ENCODE measurements at regions not wholly inside any gene's neighbourhood (a gene's known extent, or its start where the extent isn't known, plus 50 kb on each side); places are given as distances from the start of the nearest gene placed in this dataset.

DNA sequence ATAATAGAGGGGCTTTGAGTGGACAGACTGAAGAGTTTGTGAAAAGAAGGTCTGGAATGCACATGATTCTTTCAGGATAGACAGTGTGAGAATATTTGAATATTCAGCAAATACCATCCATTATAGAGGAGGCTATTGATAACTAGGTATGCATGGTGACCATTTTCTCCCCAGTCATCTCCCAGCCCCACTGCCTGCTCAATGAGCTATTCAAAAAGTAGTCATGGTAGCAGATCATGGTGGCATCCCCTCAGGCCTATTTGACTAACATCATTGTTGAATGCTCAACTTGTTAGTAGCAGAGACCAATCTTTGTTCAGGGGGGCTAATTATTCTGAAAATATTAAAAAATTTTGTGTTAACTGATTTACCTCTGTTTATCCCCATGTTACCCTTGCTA, 311.6 kb downstream of the S1PR1 start:
- no peak for TF ChIP-seq LEF1 (IDR thresholded peaks at IDR 0.05; ENCODE audit: borderline replicate concordance)
- no peak for TF ChIP-seq BHLHE40 (IDR thresholded peaks at IDR 0.05; ENCODE audit: borderline replicate concordance)
- no peak for TF ChIP-seq L3MBTL2 (conservative IDR thresholded peaks at IDR 0.05)
- TF ChIP-seq FOXM1 (IDR thresholded peaks at IDR 0.05; ENCODE audit: borderline replicate concordance), result no peak
- no peak for TF ChIP-seq ZNF384 (IDR thresholded peaks at IDR 0.05)
- TF ChIP-seq HDGF (IDR thresholded peaks at IDR 0.05; ENCODE audit: borderline replicate concordance), result no peak
- TF ChIP-seq, protein P1, sequence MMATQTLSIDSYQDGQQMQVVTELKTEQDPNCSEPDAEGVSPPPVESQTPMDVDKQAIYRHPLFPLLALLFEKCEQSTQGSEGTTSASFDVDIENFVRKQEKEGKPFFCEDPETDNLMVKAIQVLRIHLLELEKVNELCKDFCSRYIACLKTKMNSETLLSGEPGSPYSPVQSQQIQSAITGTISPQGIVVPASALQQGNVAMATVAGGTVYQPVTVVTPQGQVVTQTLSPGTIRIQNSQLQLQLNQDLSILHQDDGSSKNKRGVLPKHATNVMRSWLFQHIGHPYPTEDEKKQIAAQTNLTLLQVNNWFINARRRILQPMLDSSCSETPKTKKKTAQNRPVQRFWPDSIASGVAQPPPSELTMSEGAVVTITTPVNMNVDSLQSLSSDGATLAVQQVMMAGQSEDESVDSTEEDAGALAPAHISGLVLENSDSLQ (IDR thresholded peaks at IDR 0.05), result no peak
- TF ChIP-seq ARNT (IDR thresholded peaks at IDR 0.05), result no peak
- TF ChIP-seq NFRKB (IDR thresholded peaks at IDR 0.05), result no peak
- TF ChIP-seq SUZ12 (IDR thresholded peaks at IDR 0.05), result no peak
- no peak for TF ChIP-seq ELF4 (IDR thresholded peaks at IDR 0.05)
- TF ChIP-seq CTBP1 (IDR thresholded peaks at IDR 0.05; ENCODE audit: borderline replicate concordance), result no peak
- TF ChIP-seq FOXA1 (IDR thresholded peaks at IDR 0.05), result no peak
- TF ChIP-seq TARDBP (IDR thresholded peaks at IDR 0.05), result no peak
- TF ChIP-seq FOXK2 (IDR thresholded peaks at IDR 0.05), result no peak
- no peak for TF ChIP-seq SP1 (IDR thresholded peaks at IDR 0.05)
- no peak for DNase-seq (ENCODE audit: extremely low spot score)
- ChIA-PET CTCF (no interaction called here), POLR2A (no interaction called here)

DNA sequence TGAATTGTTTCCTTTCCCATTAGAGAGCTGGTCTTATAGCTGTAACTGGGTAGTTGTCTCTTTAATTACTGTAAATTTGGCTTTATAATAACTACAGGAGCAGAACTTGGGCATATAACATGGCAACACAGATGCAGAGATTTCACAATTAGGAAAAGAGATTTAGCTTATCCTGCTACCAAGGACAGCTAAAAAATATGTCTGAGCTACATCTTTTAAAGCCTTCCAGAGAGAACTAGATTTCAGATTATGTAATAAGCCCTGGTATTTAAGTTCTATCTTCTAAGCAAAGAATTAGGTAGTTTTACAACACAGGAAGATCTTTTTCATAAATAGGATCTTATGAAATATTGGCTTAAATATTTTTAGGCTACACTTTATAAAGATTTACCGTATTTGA, 313.8 kb downstream of the S1PR1 start:
- POLR2A ChIA-PET, result no interaction called here
- no peak for TF ChIP-seq ARNT (IDR thresholded peaks at IDR 0.05)
- TF ChIP-seq, protein P1 (IDR thresholded peaks at IDR 0.05), result no peak
- no peak for TF ChIP-seq L3MBTL2 (conservative IDR thresholded peaks at IDR 0.05)
- no peak for TF ChIP-seq SUZ12 (IDR thresholded peaks at IDR 0.05)
- TF ChIP-seq FOXA1 (IDR thresholded peaks at IDR 0.05), result no peak
- TF ChIP-seq TARDBP (IDR thresholded peaks at IDR 0.05), result no peak
- TF ChIP-seq CTBP1 (IDR thresholded peaks at IDR 0.05; ENCODE audit: borderline replicate concordance), result no peak
- TF ChIP-seq ZNF384 (IDR thresholded peaks at IDR 0.05), result no peak
- TF ChIP-seq ELF4 (IDR thresholded peaks at IDR 0.05), result no peak
- no peak for TF ChIP-seq FOXK2 (IDR thresholded peaks at IDR 0.05)
- no peak for TF ChIP-seq BHLHE40 (IDR thresholded peaks at IDR 0.05; ENCODE audit: borderline replicate concordance)
- TF ChIP-seq LEF1 (IDR thresholded peaks at IDR 0.05; ENCODE audit: borderline replicate concordance), result no peak
- no peak for TF ChIP-seq NFRKB (IDR thresholded peaks at IDR 0.05)
- no peak for TF ChIP-seq FOXM1 (IDR thresholded peaks at IDR 0.05; ENCODE audit: borderline replicate concordance)
- no peak for TF ChIP-seq SP1 (IDR thresholded peaks at IDR 0.05)
- no peak for TF ChIP-seq HDGF (IDR thresholded peaks at IDR 0.05; ENCODE audit: borderline replicate concordance)
- CTCF ChIA-PET, result no interaction called here
- no peak for DNase-seq (ENCODE audit: extremely low spot score)

DNA sequence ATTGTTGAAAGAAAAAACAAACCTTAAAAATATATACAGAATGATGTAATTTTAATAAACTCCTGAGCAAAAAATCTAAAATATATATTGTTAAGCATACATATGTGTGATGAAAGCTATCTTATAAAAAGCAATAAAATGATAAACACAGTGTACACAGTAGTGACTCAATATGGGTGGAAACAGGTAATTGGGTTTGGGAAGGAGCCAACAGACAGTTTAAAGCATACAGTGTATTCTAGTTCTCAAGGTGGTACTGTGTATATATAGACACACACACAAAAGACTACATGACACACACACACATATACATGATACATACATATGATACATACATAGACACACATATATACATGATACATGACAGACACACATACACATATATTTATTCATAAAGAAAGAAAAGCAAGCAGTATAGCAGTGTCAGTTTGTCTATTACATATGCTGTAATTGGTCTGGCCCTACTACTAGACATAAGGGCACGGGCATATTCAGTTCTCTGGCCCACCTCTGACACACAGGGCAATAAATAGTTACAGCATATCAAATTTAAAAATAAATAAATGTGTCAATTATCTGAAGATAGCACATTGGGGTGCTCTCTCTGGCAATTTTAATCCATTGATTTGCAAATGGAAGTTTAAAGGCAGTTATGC, 330.2 kb downstream of the S1PR1 start:
- CTCF ChIA-PET, result interaction anchor here (0.6 kb wide), 1 partner anchor 26 kb away, joined by 3 read pairs; no protein-coding TSS in a partner anchor
- TF ChIP-seq SUZ12 (IDR thresholded peaks at IDR 0.05) (no peak), NFRKB (IDR thresholded peaks at IDR 0.05) (no peak), FOXA1 (IDR thresholded peaks at IDR 0.05) (no peak), CTBP1 (IDR thresholded peaks at IDR 0.05; ENCODE audit: borderline replicate concordance) (no peak), TARDBP (IDR thresholded peaks at IDR 0.05) (no peak), ZNF384 (IDR thresholded peaks at IDR 0.05) (no peak), BHLHE40 (IDR thresholded peaks at IDR 0.05; ENCODE audit: borderline replicate concordance) (no peak), LEF1 (IDR thresholded peaks at IDR 0.05; ENCODE audit: borderline replicate concordance) (no peak), ARNT (IDR thresholded peaks at IDR 0.05) (no peak), SP1 (IDR thresholded peaks at IDR 0.05) (no peak), L3MBTL2 (conservative IDR thresholded peaks at IDR 0.05) (no peak), ELF4 (IDR thresholded peaks at IDR 0.05) (no peak), FOXK2 (IDR thresholded peaks at IDR 0.05) (no peak), FOXM1 (IDR thresholded peaks at IDR 0.05; ENCODE audit: borderline replicate concordance) (no peak), HDGF (IDR thresholded peaks at IDR 0.05; ENCODE audit: borderline replicate concordance) (no peak)
- TF ChIP-seq, protein P1 (IDR thresholded peaks at IDR 0.05), result no peak
- no peak for DNase-seq (ENCODE audit: extremely low spot score)
- POLR2A ChIA-PET, result no interaction called here

DNA sequence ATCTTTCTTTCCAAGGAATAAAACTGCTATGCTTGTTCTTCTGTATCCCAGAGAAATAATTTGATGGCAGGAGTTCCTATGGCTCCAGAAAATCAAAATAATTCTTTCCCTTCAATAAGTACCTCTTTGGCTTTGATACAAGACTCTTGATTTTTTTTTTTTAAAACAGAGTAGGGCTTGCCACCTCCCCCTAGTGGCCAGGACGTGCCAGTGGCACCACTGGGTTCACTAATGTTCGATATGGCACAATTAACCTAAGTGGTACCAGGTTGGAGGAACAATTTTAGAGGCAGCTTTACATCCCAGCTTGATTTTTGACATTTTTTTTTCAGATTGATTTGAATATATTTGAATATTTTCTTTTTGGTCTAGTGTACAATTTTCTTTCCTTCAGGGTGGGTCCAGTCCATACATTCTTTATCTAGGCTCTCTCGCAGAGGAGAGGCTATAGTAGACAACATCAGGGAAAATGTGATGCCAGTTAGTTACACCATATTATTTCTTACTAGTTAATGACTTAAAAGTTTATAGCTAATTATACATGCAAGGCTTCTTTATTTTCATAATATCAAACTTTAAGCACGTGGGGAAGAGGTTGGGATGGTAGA, 330.9 kb downstream of the S1PR1 start:
- ChIA-PET POLR2A (no interaction called here), CTCF (interaction anchor here (0.6 to 0.9 kb wide), 4 partner anchors 20 to 48 kb away, joined by 3 read pairs; no protein-coding TSS in a partner anchor)
- TF ChIP-seq, protein P1 (IDR thresholded peaks at IDR 0.05), result no peak
- TF ChIP-seq ZNF384 (IDR thresholded peaks at IDR 0.05), result peak; percentile 93
- no peak for TF ChIP-seq SUZ12 (IDR thresholded peaks at IDR 0.05)
- peak; percentile 53 for DNase-seq (ENCODE audit: extremely low spot score)

DNA sequence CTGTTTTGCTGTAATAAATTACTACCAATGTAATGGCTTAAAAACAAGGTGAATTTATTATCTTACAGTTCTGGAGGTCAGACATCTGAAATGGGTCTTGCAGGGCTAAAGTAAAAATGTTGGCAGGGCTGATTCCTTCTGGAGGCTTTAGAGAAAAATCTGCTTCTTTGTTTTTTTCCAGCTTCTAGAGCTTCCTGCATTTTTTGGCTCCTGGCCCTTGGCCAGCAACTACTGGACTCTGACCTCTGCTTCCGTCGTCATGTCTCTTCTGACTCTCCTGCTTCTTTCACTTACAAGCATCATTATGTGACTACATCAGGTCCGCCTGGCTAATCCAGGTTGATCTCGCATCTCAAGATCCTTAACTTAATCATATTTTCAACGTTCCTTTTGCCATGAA, 350.9 kb downstream of the S1PR1 start:
- ChIA-PET CTCF (interaction anchor here (0.6 kb wide), 1 partner anchor 20 kb away, joined by 3 read pairs; no protein-coding TSS in a partner anchor), POLR2A (no interaction called here)
- DNase-seq (ENCODE audit: extremely low spot score), result no peak
- TF ChIP-seq TARDBP (IDR thresholded peaks at IDR 0.05) (no peak), FOXA1 (IDR thresholded peaks at IDR 0.05) (no peak), LEF1 (IDR thresholded peaks at IDR 0.05; ENCODE audit: borderline replicate concordance) (no peak), ZNF384 (IDR thresholded peaks at IDR 0.05) (no peak), HDGF (IDR thresholded peaks at IDR 0.05; ENCODE audit: borderline replicate concordance) (no peak), ARNT (IDR thresholded peaks at IDR 0.05) (no peak), SUZ12 (IDR thresholded peaks at IDR 0.05) (no peak), FOXM1 (IDR thresholded peaks at IDR 0.05; ENCODE audit: borderline replicate concordance) (no peak)
- TF ChIP-seq, protein P1 (IDR thresholded peaks at IDR 0.05), result no peak
